Left lung (tissue), 4 donors: ENCODE measurements at regions not wholly inside any gene's neighbourhood (a gene's known extent, or its start where the extent isn't known, plus 50 kb on each side); places are given as distances from the start of the nearest gene placed in this dataset.
"Not testable (repeated sequence)": the region's sequence is repeated elsewhere in the genome, so short reads cannot be mapped to it uniquely, and the experiment has no call there.

ENCODE experiments used
- ATAC-seq: fragments of 200-7000 bp; cut with Tn5 transposase; one replicate; pipeline ENCODE4 v1.9.1; 2020; ENCODE audit warnings: moderate library complexity
- DNase-seq, 4 donors: peaks; one replicate each; pipeline ENCODE4 v3.0.0-alpha.2; 2013 to 2020
- H3K27ac ChIP-seq, 2 donors: fragments of 200-600 bp; sonication (generic) in 1 of 2; one replicate each; pipeline versions ENCODE4 v1.5.0 to v1.8.0; 2020 to 2021
- H3K27me3 ChIP-seq, 2 donors: fragments of 200-600 bp; sonication (generic) in 1 of 2; one replicate each; pipeline versions ENCODE4 v1.5.0 to v1.8.0; 2020 to 2021
- H3K36me3 ChIP-seq, 2 donors: fragments of 200-600 bp; sonication (generic) in 1 of 2; one replicate each; pipeline versions ENCODE4 v1.5.0 to v1.8.0; 2020 to 2021
- H3K4me1 ChIP-seq, 2 donors: fragments of 200-600 bp; one replicate each; pipeline ENCODE4 v1.8.0; 2021
- H3K4me3 ChIP-seq, 2 donors: fragments of 200-600 bp; sonication (generic) in 1 of 2; one replicate each; pipeline versions ENCODE4 v1.5.0 to v1.8.0; 2020 to 2021; ENCODE audit warnings: mild to moderate bottlenecking in 1 of 2
- H3K9me3 ChIP-seq, 2 donors: fragments of 200-600 bp; sonication (generic) in 1 of 2; one replicate each; pipeline versions ENCODE4 v1.5.0 to v1.8.0; 2020 to 2021
- intact Hi-C, 2 donors: fragments of 100-400 bp; cut with DNase I; formaldehyde crosslinking; loops; one replicate each; pipeline versions ENCODE4 v1.11.2 to v1.14.2; 2022
- TF ChIP-seq, protein P1 (sequence below), 2 donors: fragments of 200-600 bp; sonication (generic) in 1 of 2; IDR thresholded peaks; one replicate each; pipeline versions ENCODE4 v1.5.0 to v1.8.0; 2021; ENCODE audit warnings: antibody characterized with exemption in 2 of 2
- donor health status: DM: no; HTN: yes; CAD: no.
- donor health status: DM: no; HTN: no; CAD: no.

DNA sequence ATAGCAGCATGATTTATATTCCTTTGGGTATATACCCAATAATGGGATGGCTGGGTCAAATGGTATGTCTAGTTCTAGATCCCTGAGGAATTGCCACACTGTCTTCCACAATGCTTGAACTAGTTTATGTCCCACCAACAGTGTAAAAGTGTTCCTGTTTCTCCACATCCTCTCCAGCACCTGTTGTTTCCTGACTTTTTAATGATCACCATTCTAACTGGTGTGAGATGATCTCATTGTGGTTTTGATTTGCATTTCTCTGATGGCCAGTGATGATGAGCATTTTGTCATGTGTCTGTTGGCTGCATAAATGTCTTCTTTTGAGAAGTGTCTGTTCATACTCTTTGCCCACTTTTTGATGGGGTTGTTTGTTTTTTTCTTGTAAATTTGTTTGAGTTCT lies 54.0 kb upstream of the GPR89A start:
- intact Hi-C loops, H3K9me3 ChIP-seq: not testable (repeated sequence)

DNA sequence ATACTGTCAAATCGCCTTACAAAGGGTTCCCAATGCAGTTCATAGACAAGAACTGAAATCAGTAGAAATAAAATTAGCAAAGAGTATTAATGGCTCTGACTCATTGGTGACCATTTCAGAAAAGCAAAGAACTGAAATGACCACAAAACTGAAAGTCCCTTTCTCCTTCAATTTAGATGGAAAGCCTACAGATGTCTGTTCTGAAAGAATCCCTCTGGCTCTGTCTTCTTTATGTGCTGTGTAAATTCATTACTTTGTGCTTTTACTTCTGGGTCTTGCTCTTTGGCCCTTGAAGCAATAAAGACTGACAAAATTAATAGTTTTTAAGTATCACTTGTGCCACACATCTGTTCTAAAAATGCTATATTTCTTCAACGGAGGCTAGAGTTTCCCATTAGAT lies 62.7 kb upstream of the GPR89A start:
- TF ChIP-seq, protein P1, sequence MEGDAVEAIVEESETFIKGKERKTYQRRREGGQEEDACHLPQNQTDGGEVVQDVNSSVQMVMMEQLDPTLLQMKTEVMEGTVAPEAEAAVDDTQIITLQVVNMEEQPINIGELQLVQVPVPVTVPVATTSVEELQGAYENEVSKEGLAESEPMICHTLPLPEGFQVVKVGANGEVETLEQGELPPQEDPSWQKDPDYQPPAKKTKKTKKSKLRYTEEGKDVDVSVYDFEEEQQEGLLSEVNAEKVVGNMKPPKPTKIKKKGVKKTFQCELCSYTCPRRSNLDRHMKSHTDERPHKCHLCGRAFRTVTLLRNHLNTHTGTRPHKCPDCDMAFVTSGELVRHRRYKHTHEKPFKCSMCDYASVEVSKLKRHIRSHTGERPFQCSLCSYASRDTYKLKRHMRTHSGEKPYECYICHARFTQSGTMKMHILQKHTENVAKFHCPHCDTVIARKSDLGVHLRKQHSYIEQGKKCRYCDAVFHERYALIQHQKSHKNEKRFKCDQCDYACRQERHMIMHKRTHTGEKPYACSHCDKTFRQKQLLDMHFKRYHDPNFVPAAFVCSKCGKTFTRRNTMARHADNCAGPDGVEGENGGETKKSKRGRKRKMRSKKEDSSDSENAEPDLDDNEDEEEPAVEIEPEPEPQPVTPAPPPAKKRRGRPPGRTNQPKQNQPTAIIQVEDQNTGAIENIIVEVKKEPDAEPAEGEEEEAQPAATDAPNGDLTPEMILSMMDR (IDR thresholded peaks at IDR 0.05): no peak
- no peak for DNase-seq
- Histone ChIP-seq H3K36me3 (no peaks in the 10 kb centered on the region), H3K27me3 (peaks cover 0 to 14% of the 10 kb centered on the region in 2 donors), H3K9me3 (no peaks in the 10 kb centered on the region), H3K4me1 (no peaks in the 10 kb centered on the region), H3K27ac (no peak overlapping the region), H3K4me3 (no peak overlapping the region)
- intact Hi-C loops: no loop called here
- no peak for ATAC-seq

More for the DNA sequence above, 54.0 kb upstream of the GPR89A start:
- H3K27me3 ChIP-seq, DNase-seq, H3K36me3 ChIP-seq, H3K4me1 ChIP-seq, H3K4me3 ChIP-seq, H3K27ac ChIP-seq, ATAC-seq: not testable (repeated sequence)

DNA sequence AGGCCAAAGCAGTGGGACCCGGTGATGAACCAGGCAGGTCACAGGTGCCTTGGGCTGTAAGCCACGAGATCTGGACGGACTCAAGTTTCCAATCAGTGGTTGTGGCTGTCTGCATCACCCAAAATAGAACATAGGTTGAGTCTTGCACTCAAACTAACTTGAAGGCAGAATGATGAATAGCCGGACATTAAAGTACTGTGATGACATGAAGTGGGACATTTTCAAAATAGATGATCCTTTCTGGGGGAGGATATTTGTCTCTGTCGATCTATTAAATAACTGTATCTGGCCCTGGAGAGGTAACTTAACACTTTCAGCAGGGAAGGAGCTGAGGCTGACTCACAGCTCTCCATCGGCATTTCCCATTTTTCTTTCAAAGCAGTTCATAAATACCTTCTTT lies 66.1 kb upstream of the GPR89A start:
- H3K4me1 ChIP-seq, H3K4me3 ChIP-seq, DNase-seq, H3K36me3 ChIP-seq, intact Hi-C loops, ATAC-seq, H3K27ac ChIP-seq, H3K9me3 ChIP-seq: not testable (repeated sequence)
- peaks cover 0 to 14% of the 10 kb centered on the region in 2 donors for H3K27me3 ChIP-seq

DNA sequence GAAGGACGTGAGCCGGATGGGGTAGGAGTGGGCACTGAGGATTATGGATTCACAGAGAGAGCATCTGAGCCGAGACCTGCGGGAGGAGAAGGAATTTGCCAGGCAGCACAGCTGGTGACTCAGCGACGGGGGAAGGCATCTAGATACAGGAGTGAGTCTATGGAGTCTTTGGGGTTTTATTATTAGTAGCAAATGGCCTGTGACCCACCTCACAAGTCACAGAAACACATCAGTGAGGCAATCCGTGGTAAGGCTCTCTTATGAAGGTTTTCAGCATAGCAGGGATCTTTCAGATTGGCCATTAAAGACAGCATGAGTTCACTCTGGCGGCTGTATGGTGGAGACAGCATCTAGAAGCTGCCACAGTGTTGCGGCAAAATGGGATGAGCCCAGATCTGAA lies 66.5 kb upstream of the GPR89A start:
- H3K36me3 ChIP-seq, H3K9me3 ChIP-seq, H3K4me3 ChIP-seq, DNase-seq, H3K27ac ChIP-seq, intact Hi-C loops, H3K4me1 ChIP-seq: not testable (repeated sequence)
- ATAC-seq: peak; percentile 13
- H3K27me3 ChIP-seq: peaks cover 0 to 17% of the 10 kb centered on the region in 2 donors

DNA sequence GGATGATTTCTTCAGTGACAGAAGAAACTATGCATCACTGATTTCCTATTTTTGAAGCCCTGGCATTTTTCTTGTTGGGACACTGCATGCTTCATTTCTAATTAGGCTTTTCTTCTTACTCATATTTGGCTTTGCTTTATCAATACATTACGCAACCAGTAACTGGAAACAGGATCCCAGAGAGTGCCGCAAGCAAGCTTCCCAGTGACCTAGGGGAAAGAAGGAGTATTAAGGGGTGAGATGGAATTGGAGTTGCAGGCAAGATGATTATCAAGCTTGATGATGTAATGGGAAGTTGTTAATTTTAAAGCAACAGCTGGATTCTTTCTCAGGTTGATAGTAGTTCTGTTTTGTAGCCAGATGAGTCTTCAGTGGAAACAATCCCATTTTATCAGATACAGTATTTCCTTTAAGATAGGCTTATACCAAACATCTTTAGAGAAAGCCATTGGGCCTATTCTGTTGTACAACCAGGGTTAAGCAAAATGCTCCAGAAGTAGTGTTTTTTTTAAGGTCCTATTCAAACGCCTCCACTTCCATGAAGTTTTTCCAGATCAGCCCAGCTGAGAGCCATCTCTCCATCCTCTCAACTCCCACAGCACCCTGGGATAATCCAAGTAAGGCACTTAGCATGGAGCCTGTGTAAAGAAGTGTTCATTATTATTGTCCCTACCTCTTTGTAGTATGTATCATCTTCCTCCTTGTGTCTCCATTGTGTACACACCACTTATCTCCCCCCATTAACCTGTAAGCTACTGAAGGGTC lies 69.5 kb upstream of the GPR89A start:
- peaks cover 0 to 12% of the 10 kb centered on the region in 2 donors for H3K27me3 ChIP-seq
- H3K4me1 ChIP-seq, H3K4me3 ChIP-seq, DNase-seq, H3K27ac ChIP-seq, intact Hi-C loops, H3K36me3 ChIP-seq, H3K9me3 ChIP-seq: not testable (repeated sequence)
- peak; percentile 24 for ATAC-seq

DNA sequence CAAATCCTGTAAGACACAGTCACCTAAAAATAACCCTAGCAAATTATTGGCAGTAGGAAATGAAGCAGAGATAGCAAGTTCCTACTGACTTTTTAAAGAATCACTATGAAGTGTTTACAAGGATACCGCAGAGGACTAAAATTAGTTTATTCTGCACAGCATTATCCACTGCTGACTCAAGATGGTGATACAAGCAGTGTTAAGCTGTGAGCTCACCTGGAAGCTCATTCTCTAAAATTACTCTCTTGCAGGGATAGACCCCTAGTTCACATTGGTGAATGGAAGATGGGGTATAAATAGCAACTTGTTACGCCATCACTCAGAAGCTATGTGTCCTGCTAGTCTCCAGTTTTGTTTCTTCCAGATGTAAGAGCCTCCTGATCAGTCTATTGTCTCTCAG lies 70.8 kb upstream of the GPR89A start:
- H3K4me1 ChIP-seq, intact Hi-C loops, H3K36me3 ChIP-seq, H3K27ac ChIP-seq, H3K4me3 ChIP-seq, DNase-seq, H3K9me3 ChIP-seq, H3K27me3 ChIP-seq: not testable (repeated sequence)
- peak; percentile 33 for ATAC-seq

DNA sequence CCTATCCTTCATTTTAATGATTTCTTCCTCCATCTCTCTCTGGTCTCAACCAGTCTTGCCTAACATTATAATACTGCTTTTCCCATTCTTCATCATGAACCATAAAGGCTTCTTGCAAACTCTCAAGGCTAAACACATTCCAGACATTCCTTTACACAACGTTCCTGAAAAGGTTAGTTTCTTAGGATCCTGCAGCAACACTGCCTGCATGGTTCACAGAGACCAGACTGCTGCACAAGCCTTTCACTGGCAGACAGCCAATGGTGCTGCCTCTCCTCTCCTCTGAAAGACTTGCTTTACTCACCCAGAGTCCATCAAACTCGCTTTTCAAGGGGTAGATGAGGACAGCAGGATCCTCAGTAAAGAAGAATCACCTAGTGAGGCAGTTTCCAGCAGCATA lies 72.3 kb upstream of the GPR89A start:
- intact Hi-C loops, H3K4me3 ChIP-seq, H3K27ac ChIP-seq, H3K36me3 ChIP-seq, H3K4me1 ChIP-seq, H3K9me3 ChIP-seq, H3K27me3 ChIP-seq: not testable (repeated sequence)
- peak in 1 of 4 donors; percentile 27 for DNase-seq
- peak; percentile 25 for ATAC-seq

DNA sequence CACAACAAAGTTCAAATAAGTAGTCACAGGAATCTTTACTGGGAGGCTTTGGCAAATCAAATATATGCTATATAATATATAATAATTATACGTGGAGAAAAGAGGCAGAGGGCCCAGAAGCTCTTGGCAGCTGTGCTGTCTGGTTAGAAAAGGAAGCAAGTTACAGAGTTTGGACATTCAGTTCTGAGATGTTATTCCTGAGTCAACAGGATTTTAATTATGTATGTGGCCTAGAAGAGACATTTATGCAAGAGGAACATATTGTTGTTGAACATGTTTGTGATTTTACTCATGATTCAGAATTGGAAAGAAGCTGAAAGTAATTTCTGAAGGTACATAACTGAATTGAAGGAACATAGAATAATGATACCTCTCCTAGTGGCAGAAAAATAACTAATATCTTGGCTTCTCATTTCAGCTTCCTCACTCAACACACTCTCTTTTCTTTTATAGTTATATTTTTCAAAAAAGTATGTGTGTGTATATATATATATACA lies 79.7 kb upstream of the GPR89A start:
- not testable (repeated sequence) for ATAC-seq, H3K27ac ChIP-seq

DNA sequence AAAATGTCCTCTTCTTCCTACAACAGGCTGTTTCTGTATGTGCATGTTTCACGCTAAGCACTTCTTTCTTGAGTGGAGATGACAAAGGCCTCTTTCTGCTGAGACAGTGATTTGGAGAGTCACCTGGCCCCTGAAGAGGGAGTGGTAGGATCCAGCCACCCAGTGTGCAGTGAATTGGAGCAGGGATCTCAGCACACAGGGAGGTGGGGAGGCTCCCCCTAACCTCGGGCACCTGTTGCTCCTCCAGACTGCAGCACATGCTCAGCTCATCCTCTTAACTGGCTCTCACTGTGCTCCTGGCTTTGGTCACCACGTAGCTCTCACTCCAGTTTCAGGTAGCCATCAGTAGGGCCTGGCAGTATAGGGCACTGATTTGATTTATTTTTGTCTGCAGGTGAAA lies 87.6 kb upstream of the GPR89A start:
- H3K9me3 ChIP-seq, H3K27me3 ChIP-seq, H3K4me1 ChIP-seq, H3K4me3 ChIP-seq, intact Hi-C loops, DNase-seq, H3K27ac ChIP-seq, H3K36me3 ChIP-seq, ATAC-seq: not testable (repeated sequence)

More for the DNA sequence above, 79.7 kb upstream of the GPR89A start:
- intact Hi-C loops, DNase-seq, H3K27me3 ChIP-seq, H3K9me3 ChIP-seq, H3K4me3 ChIP-seq, H3K36me3 ChIP-seq, H3K4me1 ChIP-seq: not testable (repeated sequence)

DNA sequence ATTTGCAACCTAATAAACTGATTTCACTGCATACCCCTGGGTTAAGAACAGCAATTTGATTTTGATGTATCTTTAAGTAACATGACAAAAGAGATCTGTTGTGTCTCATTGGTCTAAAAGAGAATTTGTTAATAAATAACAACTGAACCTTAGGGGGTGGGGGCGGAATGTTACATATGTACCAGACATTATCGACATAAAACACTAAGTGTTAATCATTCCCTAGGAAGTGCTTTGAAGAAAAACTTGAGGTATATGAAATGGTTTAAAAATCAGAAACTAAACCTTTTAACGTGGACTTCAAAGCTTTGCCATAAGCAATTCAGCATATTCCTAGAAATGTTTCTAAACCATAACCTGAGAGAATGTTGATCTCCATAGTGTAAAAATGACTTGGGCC lies 88.5 kb upstream of the GPR89A start:
- H3K4me3 ChIP-seq, DNase-seq, H3K27ac ChIP-seq, H3K27me3 ChIP-seq, intact Hi-C loops, H3K9me3 ChIP-seq, H3K36me3 ChIP-seq, H3K4me1 ChIP-seq, ATAC-seq: not testable (repeated sequence)

DNA sequence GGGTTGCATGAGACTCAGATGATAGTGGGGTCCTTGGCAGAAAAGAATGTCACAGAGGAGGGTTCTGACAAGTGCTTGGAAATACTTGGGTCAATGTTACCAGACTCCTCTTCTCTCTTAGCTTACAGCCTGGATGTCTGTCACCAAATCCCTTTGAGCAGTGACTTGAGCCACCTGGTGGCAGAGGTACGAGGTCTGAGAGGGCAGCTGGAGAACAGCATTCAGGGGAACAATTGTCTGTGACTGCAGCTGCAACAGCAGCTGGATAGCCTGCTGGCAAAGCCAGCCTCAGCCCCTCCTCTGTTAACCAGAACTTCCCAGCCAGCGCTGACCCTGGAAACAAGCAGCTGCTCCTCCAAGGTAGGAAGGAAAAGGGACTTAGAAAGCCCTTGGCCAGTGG lies 87.6 kb upstream of the NBPF20 start:
- H3K36me3 ChIP-seq, ATAC-seq, H3K27me3 ChIP-seq, DNase-seq, H3K4me3 ChIP-seq, H3K4me1 ChIP-seq, intact Hi-C loops, H3K27ac ChIP-seq, H3K9me3 ChIP-seq: not testable (repeated sequence)

DNA sequence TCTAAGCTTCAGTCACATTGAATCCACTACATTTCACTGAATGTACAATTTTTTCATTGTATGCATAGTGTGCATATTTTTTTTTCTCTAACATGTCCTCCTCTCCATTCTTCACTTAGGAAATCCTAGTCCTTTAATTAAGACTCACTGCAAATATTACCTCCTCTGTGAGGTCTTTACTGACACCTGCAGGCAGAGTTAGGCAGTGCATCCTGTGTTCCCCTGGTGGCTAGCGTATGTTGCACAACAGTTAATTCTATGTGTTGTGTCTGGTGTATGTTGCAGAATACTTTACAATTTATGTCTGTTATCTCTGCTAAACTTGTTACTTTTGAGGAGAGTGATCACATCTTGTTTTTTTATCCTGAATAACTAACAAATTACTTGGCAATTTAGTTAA lies 82.7 kb upstream of the NBPF20 start:
- peak; percentile 96 for ATAC-seq
- H3K27ac ChIP-seq, H3K27me3 ChIP-seq, H3K36me3 ChIP-seq, H3K4me3 ChIP-seq, DNase-seq, H3K9me3 ChIP-seq, H3K4me1 ChIP-seq, intact Hi-C loops: not testable (repeated sequence)
